Activated CD4-positive, alpha-beta T cell treated with anti-CD3 and anti-CD28 coated beads for 36 hours (primary cell): ENCODE measurements at regions not wholly inside any gene's neighbourhood (a gene's known extent, or its start where the extent isn't known, plus 50 kb on each side); places are given as distances from the start of the nearest gene placed in this dataset.

ENCODE experiments used
- ATAC-seq: fragments of 200-7000 bp; cut with Tn5 transposase; one replicate; pipeline ENCODE4 v1.10.0; 2021; ENCODE audit warnings: mild to moderate bottlenecking, moderate library complexity
- CTCF ChIA-PET: fragments of 350-600 bp; sonication (Branson Sonifier 250); formaldehyde crosslinking; loops from one replicate; lab custom pipeline; 2021; ENCODE audit warnings: antibody characterized with exemption; lab: Charles Lee
- POLR2A ChIA-PET: fragments of 350-600 bp; sonication (Branson Sonifier 250); formaldehyde crosslinking; loops from one replicate; lab custom pipeline; 2021; ENCODE audit warnings: antibody characterized with exemption, inconsistent platforms; lab: Charles Lee
- DNase-seq: peaks from one replicate; pipeline ENCODE4 v3.0.0-alpha.2; 2020
- H3K27ac Mint-ChIP-seq: one replicate; pipeline ENCODE4 v1.8.0; 2021; ENCODE audit warnings: mixed read lengths
- H3K27me3 Mint-ChIP-seq: one replicate; pipeline ENCODE4 v1.8.0; 2021; ENCODE audit warnings: mixed read lengths
- H3K36me3 Mint-ChIP-seq: one replicate; pipeline ENCODE4 v1.8.0; 2021; ENCODE audit warnings: low read depth, mixed read lengths
- H3K4me1 Mint-ChIP-seq: one replicate; pipeline ENCODE4 v1.8.0; 2021; ENCODE audit warnings: mixed read lengths
- H3K4me3 Mint-ChIP-seq: one replicate; pipeline ENCODE4 v1.8.0; 2021; ENCODE audit warnings: mild to moderate bottlenecking, moderate library complexity, mixed read lengths
- H3K9me3 Mint-ChIP-seq: one replicate; pipeline ENCODE4 v1.8.0; 2021; ENCODE audit warnings: low read depth, mixed read lengths
- intact Hi-C, 2 experiments: fragments of 100-400 bp; cut with DNase I in 1 of 2; cut with micrococcal nuclease in 1 of 2; formaldehyde crosslinking; loops; one replicate each; pipeline versions ENCODE4 v1.14.2 to v1.15.1; 2022 to 2024; cut with DNase I, micrococcal nuclease

- CTCF ChIA-PET = interaction anchor here (0.7 to 1.1 kb wide), 4 partner anchors 9 to 919 kb away, joined by 3 to 5 read pairs (median 4); no protein-coding TSS in a partner anchor
- POLR2A ChIA-PET = no interaction called here
- no peak overlapping the region for H3K27ac Mint-ChIP-seq
- peaks cover 11% of the 10 kb centered on the region for H3K27me3 Mint-ChIP-seq
- H3K4me1 Mint-ChIP-seq = no peaks in the 10 kb centered on the region
- H3K9me3 Mint-ChIP-seq = no peaks in the 10 kb centered on the region
- ATAC-seq (no peak), DNase-seq (no peak)
- H3K36me3 Mint-ChIP-seq = no peaks in the 10 kb centered on the region
- intact Hi-C loops = no loop called here
- no peak overlapping the region for H3K4me3 Mint-ChIP-seq
Observed at GRCh38 chr3:120503727-120504616, 53.2 kb upstream of the FSTL1 start.

GRCh38 chr3:120502116-120502515, 51.3 kb upstream of the FSTL1 start:
- H3K4me1 Mint-ChIP-seq = no peaks in the 10 kb centered on the region
- DNase-seq (no peak), ATAC-seq (no peak)
- no peaks in the 10 kb centered on the region for H3K36me3 Mint-ChIP-seq
- ChIA-PET CTCF (interaction anchor here (0.5 to 1.2 kb wide), 2 partner anchors 85 to 787 kb away, joined by 3 to 4 read pairs; no protein-coding TSS in a partner anchor), POLR2A (no interaction called here)
- no peaks in the 10 kb centered on the region for H3K9me3 Mint-ChIP-seq
- H3K27me3 Mint-ChIP-seq = peaks cover 5% of the 10 kb centered on the region
- no peak overlapping the region for H3K27ac Mint-ChIP-seq
- no peak overlapping the region for H3K4me3 Mint-ChIP-seq
- intact Hi-C loops = no loop called here
